ENCODE measurements at regions not wholly inside any gene's neighbourhood (a gene's known extent, or its start where the extent isn't known, plus 50 kb on each side); places are given as distances from the start of the nearest gene placed in this dataset.

DNA sequence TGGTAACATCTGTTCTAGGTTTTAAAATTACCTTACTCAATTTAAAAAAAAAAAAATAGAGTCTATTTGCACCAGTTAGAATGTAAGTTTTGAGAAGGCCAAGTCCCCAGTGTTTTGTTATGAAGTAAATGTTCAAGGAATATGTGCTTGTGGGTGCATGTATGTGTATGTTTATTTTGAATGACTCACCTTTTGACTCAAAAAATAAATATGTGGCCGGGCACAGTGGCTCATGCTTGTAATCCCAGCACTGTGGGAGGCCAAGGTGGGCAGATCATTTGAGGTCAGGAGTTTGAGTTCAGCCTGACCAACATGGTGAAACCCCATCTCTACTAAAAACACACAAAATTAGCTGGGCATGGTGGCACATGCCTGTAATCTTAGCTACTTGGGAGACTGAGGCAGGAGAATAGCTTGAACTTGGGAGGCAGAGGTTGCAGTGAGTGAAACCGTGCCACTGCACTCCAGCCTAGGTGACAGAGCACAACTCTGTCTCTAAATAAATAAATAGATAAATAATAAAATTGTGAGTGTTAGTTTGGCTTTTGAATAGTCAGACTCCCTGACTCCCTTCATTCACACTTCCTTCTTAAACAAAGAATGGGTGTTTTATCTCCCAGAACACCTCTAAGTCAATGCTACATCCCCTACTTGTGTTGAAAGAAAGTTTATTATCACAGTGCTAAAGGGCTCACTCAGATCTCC lies 511.3 kb upstream of the PCDH7 start:
- TF ChIP-seq CTCF (IDR thresholded peaks at IDR 0.05 in 4 of 5, conservative IDR thresholded peaks at IDR 0.05 in 1 of 5) (no peak), POLR2A (IDR thresholded peaks at IDR 0.05) (no peak)
